ENCODE measurements at regions not wholly inside any gene's neighbourhood (a gene's known extent, or its start where the extent isn't known, plus 50 kb on each side); places are given as distances from the start of the nearest gene placed in this dataset.
"Not testable (repeated sequence)": the region's sequence is repeated elsewhere in the genome, so short reads cannot be mapped to it uniquely, and the experiment has no call there.

- H3K36me3 ChIP-seq (ENCODE audit: control insufficient read depth, low read depth, low read length) = no peaks in the 10 kb centered on the region
- no peak overlapping the region for H3K9ac ChIP-seq (ENCODE audit: low read length)
- no peak overlapping the region for H3K27ac ChIP-seq (ENCODE audit: low read length)
- no peaks in the 10 kb centered on the region for H3K27me3 ChIP-seq (ENCODE audit: control insufficient read depth, insufficient read depth, low read length)
- no peak overlapping the region for H3K4me3 ChIP-seq (ENCODE audit: low read length)
- H3K4me1 ChIP-seq (ENCODE audit: control insufficient read depth, low read depth, low read length) = no peaks in the 10 kb centered on the region
- H3K9me3 ChIP-seq (ENCODE audit: control insufficient read depth, low read depth, low read length) = no peaks in the 10 kb centered on the region
These were observed 520.5 kb upstream of the CDH7 start for GRCh38 chr18:65230311-65230710.

DNA sequence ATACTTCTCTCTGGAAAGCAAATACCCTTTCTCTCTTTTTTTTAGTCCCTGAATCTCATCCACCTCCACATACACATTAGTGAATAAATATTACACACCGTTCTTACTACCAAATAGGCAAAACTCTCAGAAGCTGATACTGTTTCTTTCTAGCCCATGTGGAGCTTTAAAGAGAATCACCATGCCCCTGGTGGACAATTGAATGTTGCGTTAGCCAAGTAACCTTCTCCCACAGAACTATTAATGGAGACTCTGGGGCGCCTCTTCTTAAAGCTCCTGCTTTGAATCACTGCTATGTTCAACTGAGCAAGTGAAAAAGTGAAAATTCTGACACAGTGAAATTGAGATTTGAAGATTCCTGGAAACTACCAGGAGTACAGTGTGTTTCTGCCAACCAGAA, 522.8 kb upstream of the CDH7 start:
- no peaks in the 10 kb centered on the region for H3K36me3 ChIP-seq (ENCODE audit: control insufficient read depth, low read depth, low read length)

GRCh38 chr18:65221736-65222135, 529.1 kb upstream of the CDH7 start:
- H3K27me3 ChIP-seq (ENCODE audit: control insufficient read depth, insufficient read depth, low read length) = no peaks in the 10 kb centered on the region
- no peaks in the 10 kb centered on the region for H3K9me3 ChIP-seq (ENCODE audit: control insufficient read depth, low read depth, low read length)
- no peak overlapping the region for H3K4me3 ChIP-seq (ENCODE audit: low read length)
- H3K9ac ChIP-seq (ENCODE audit: low read length) = no peak overlapping the region
- no peaks in the 10 kb centered on the region for H3K4me1 ChIP-seq (ENCODE audit: control insufficient read depth, low read depth, low read length)
- H3K36me3 ChIP-seq (ENCODE audit: control insufficient read depth, low read depth, low read length) = no peaks in the 10 kb centered on the region
- no peak overlapping the region for H3K27ac ChIP-seq (ENCODE audit: low read length)

More for the DNA sequence above, 522.8 kb upstream of the CDH7 start:
- no peak overlapping the region for H3K27ac ChIP-seq (ENCODE audit: low read length)
- H3K9ac ChIP-seq (ENCODE audit: low read length) = no peak overlapping the region
- H3K27me3 ChIP-seq (ENCODE audit: control insufficient read depth, insufficient read depth, low read length) = no peaks in the 10 kb centered on the region
- no peaks in the 10 kb centered on the region for H3K9me3 ChIP-seq (ENCODE audit: control insufficient read depth, low read depth, low read length)
- H3K4me1 ChIP-seq (ENCODE audit: control insufficient read depth, low read depth, low read length) = no peaks in the 10 kb centered on the region
- no peak overlapping the region for H3K4me3 ChIP-seq (ENCODE audit: low read length)

DNA sequence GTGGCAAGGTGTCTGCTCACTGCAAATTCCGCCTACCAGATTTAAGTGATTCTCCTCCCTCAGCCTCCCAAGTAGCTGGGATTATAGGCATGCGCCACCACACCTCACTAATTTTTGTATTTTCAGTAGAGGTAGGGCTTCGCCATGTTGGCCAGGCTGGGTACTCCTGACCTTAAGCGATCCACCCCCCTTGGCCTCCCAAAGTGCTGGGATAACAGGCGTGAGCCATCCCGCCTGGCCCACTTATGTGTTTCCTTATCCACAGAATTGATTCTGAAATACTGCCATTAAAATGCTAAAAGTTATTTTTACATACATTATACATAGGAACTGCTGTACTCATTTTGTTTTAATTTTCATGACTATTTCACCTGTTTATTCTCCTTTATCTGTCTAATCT, 529.7 kb upstream of the CDH7 start:
- H3K27me3 ChIP-seq (ENCODE audit: control insufficient read depth, insufficient read depth, low read length) = no peaks in the 10 kb centered on the region
- no peaks in the 10 kb centered on the region for H3K4me1 ChIP-seq (ENCODE audit: control insufficient read depth, low read depth, low read length)
- no peak overlapping the region for H3K27ac ChIP-seq (ENCODE audit: low read length)
- H3K9me3 ChIP-seq (ENCODE audit: control insufficient read depth, low read depth, low read length) = no peaks in the 10 kb centered on the region
- H3K9ac ChIP-seq (ENCODE audit: low read length) = no peak overlapping the region
- no peak overlapping the region for H3K4me3 ChIP-seq (ENCODE audit: low read length)
- no peaks in the 10 kb centered on the region for H3K36me3 ChIP-seq (ENCODE audit: control insufficient read depth, low read depth, low read length)

DNA sequence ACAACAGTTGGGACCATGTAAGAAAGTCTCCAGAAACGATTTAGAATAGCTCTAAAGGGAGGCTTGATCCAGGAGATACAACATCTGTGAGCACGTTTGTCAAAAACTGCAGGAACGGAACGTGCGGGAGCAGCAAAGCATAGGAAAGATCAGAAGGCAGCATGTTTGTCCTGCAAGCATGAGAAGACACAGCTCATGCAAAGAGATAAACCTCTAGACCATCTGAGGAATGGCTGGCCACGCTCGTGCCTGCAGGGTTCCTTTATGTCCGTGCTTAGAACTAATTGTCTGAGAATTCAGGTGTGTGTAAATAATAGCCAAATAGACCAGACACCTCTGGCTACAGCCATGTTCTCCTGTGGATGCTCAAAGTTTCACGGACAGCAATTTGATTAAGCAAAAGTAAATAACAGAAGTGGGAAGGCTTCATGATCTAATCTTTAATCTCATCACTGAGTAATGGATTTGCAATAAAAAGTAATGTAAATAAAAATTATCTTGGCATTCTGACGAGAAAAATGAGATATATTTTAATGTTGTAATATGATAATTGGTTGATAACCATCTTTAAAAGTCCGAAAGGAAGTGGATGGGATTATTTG, 534.8 kb upstream of the CDH7 start:
- H3K36me3 ChIP-seq (ENCODE audit: control insufficient read depth, low read depth, low read length) = no peaks in the 10 kb centered on the region
- no peak overlapping the region for H3K4me3 ChIP-seq (ENCODE audit: low read length)
- no peaks in the 10 kb centered on the region for H3K4me1 ChIP-seq (ENCODE audit: control insufficient read depth, low read depth, low read length)
- no peak overlapping the region for H3K27ac ChIP-seq (ENCODE audit: low read length)
- H3K27me3 ChIP-seq (ENCODE audit: control insufficient read depth, insufficient read depth, low read length) = no peaks in the 10 kb centered on the region
- H3K9me3 ChIP-seq (ENCODE audit: control insufficient read depth, low read depth, low read length) = no peaks in the 10 kb centered on the region
- no peak overlapping the region for H3K9ac ChIP-seq (ENCODE audit: low read length)

GRCh38 chr18:65214456-65214855, 536.4 kb upstream of the CDH7 start:
- no peak overlapping the region for H3K4me3 ChIP-seq (ENCODE audit: low read length)
- H3K27ac ChIP-seq (ENCODE audit: low read length) = no peak overlapping the region
- no peaks in the 10 kb centered on the region for H3K36me3 ChIP-seq (ENCODE audit: control insufficient read depth, low read depth, low read length)
- no peaks in the 10 kb centered on the region for H3K9me3 ChIP-seq (ENCODE audit: control insufficient read depth, low read depth, low read length)
- no peak overlapping the region for H3K9ac ChIP-seq (ENCODE audit: low read length)
- H3K4me1 ChIP-seq (ENCODE audit: control insufficient read depth, low read depth, low read length) = no peaks in the 10 kb centered on the region
- H3K27me3 ChIP-seq (ENCODE audit: control insufficient read depth, insufficient read depth, low read length) = no peaks in the 10 kb centered on the region

GRCh38 chr18:65206551-65207260, 544.1 kb upstream of the CDH7 start:
- no peaks in the 10 kb centered on the region for H3K9me3 ChIP-seq (ENCODE audit: control insufficient read depth, low read depth, low read length)
- no peak overlapping the region for H3K4me3 ChIP-seq (ENCODE audit: low read length)
- H3K27ac ChIP-seq (ENCODE audit: low read length) = no peak overlapping the region
- H3K27me3 ChIP-seq (ENCODE audit: control insufficient read depth, insufficient read depth, low read length) = no peaks in the 10 kb centered on the region
- H3K4me1 ChIP-seq (ENCODE audit: control insufficient read depth, low read depth, low read length) = no peaks in the 10 kb centered on the region
- no peak overlapping the region for H3K9ac ChIP-seq (ENCODE audit: low read length)
- H3K36me3 ChIP-seq (ENCODE audit: control insufficient read depth, low read depth, low read length) = no peaks in the 10 kb centered on the region

DNA sequence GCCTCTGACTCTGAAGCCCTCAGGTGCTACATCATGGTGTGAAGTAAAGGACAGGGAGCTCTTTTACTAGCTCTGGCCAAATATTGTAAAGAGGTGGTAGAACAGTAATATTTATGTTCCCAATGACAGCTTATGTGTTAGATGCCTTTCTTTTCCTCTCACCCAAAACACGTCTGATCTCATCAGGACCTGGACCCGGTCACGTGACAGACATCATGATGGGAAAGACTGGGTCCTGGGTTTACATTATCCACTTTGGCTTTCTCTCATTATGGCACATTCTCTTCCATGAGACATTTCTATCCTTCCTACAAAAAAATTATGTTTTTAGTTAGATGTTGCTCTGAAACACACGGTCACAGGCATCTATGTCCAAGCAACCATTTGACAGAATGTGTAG, 548.7 kb upstream of the CDH7 start:
- no peaks in the 10 kb centered on the region for H3K27me3 ChIP-seq (ENCODE audit: control insufficient read depth, insufficient read depth, low read length)
- no peaks in the 10 kb centered on the region for H3K9me3 ChIP-seq (ENCODE audit: control insufficient read depth, low read depth, low read length)
- H3K36me3 ChIP-seq (ENCODE audit: control insufficient read depth, low read depth, low read length) = no peaks in the 10 kb centered on the region
- no peak overlapping the region for H3K4me3 ChIP-seq (ENCODE audit: low read length)
- H3K9ac ChIP-seq (ENCODE audit: low read length) = no peak overlapping the region
- no peaks in the 10 kb centered on the region for H3K4me1 ChIP-seq (ENCODE audit: control insufficient read depth, low read depth, low read length)
- H3K27ac ChIP-seq (ENCODE audit: low read length) = no peak overlapping the region

- H3K9ac ChIP-seq (ENCODE audit: low read length) = no peak overlapping the region
- H3K9me3 ChIP-seq (ENCODE audit: control insufficient read depth, low read depth, low read length) = no peaks in the 10 kb centered on the region
- H3K4me1 ChIP-seq (ENCODE audit: control insufficient read depth, low read depth, low read length) = no peaks in the 10 kb centered on the region
- H3K4me3 ChIP-seq (ENCODE audit: low read length) = no peak overlapping the region
- H3K36me3 ChIP-seq (ENCODE audit: control insufficient read depth, low read depth, low read length) = no peaks in the 10 kb centered on the region
- no peak overlapping the region for H3K27ac ChIP-seq (ENCODE audit: low read length)
- H3K27me3 ChIP-seq (ENCODE audit: control insufficient read depth, insufficient read depth, low read length) = no peaks in the 10 kb centered on the region
These were observed 575.1 kb upstream of the CDH7 start for GRCh38 chr18:65175681-65176080.

- H3K27me3 ChIP-seq (ENCODE audit: control insufficient read depth, insufficient read depth, low read length); H3K9me3 ChIP-seq (ENCODE audit: control insufficient read depth, low read depth, low read length): not testable (repeated sequence)
These were observed 588.7 kb upstream of the CDH7 start for GRCh38 chr18:65162086-65162485.

GRCh38 chr18:65146482-65147021, 604.3 kb upstream of the CDH7 start:
- Histone ChIP-seq H3K9me3 (ENCODE audit: control insufficient read depth, low read depth, low read length) (no peaks in the 10 kb centered on the region), H3K27ac (ENCODE audit: low read length) (no peak overlapping the region), H3K4me1 (ENCODE audit: control insufficient read depth, low read depth, low read length) (no peaks in the 10 kb centered on the region), H3K9ac (ENCODE audit: low read length) (no peak overlapping the region), H3K4me3 (ENCODE audit: low read length) (no peak overlapping the region), H3K36me3 (ENCODE audit: control insufficient read depth, low read depth, low read length) (no peaks in the 10 kb centered on the region), H3K27me3 (ENCODE audit: control insufficient read depth, insufficient read depth, low read length) (no peaks in the 10 kb centered on the region)

More at GRCh38 chr18:65162086-65162485, 588.7 kb upstream of the CDH7 start:
- not testable (repeated sequence) for H3K36me3 ChIP-seq (ENCODE audit: control insufficient read depth, low read depth, low read length); H3K4me3 ChIP-seq (ENCODE audit: low read length); H3K9ac ChIP-seq (ENCODE audit: low read length); H3K4me1 ChIP-seq (ENCODE audit: control insufficient read depth, low read depth, low read length); H3K27ac ChIP-seq (ENCODE audit: low read length)

- Histone ChIP-seq H3K9me3 (ENCODE audit: control insufficient read depth, low read depth, low read length) (no peaks in the 10 kb centered on the region), H3K27ac (ENCODE audit: low read length) (no peak overlapping the region), H3K4me1 (ENCODE audit: control insufficient read depth, low read depth, low read length) (no peaks in the 10 kb centered on the region), H3K27me3 (ENCODE audit: control insufficient read depth, insufficient read depth, low read length) (no peaks in the 10 kb centered on the region), H3K36me3 (ENCODE audit: control insufficient read depth, low read depth, low read length) (no peaks in the 10 kb centered on the region), H3K4me3 (ENCODE audit: low read length) (no peak overlapping the region), H3K9ac (ENCODE audit: low read length) (no peak overlapping the region)
These were observed 605.5 kb upstream of the CDH7 start for GRCh38 chr18:65145312-65145711.
